SK-N-SH treated with all-trans-retinoic acid at 6 μM for 48 hours (cell line): ENCODE measurements at regions not wholly inside any gene's neighbourhood (a gene's known extent, or its start where the extent isn't known, plus 50 kb on each side); places are given as distances from the start of the nearest gene placed in this dataset.

Experiments used
- ATAC-seq: fragments of 200-7000 bp; cut with Tn5 transposase; 3 replicates; pipeline ENCODE4 v1.9.1; 2020; ENCODE audit warnings: mild to moderate bottlenecking, moderate library complexity
- ARNTL ChIP-seq: fragments of 450-650 bp; formaldehyde crosslinking; IDR thresholded peaks from 2 replicates; pipeline ENCODE4 v1.5.0; 2020; ENCODE audit warnings: low read depth, mild to moderate bottlenecking, moderate library complexity, borderline replicate concordance
- BACH2 ChIP-seq: fragments of 250-450 bp; sonication (Bioruptor Pico); IDR thresholded peaks from 2 replicates; pipeline ENCODE4 v1.9.0; 2021; ENCODE audit warnings: mild to moderate bottlenecking, borderline replicate concordance
- CREB5 ChIP-seq: fragments of 250-450 bp; sonication (Bioruptor Pico); IDR thresholded peaks from 2 replicates; pipeline ENCODE4 v1.5.1; 2020; ENCODE audit warnings: low read depth, mild to moderate bottlenecking, moderate library complexity
- CSDC2 ChIP-seq: fragments of 250-450 bp; sonication (Bioruptor Pico); IDR thresholded peaks from 2 replicates; pipeline ENCODE4 v1.5.0; 2020; ENCODE audit warnings: mild to moderate bottlenecking, moderate library complexity
- CSRNP3 ChIP-seq: fragments of 250-450 bp; sonication (Bioruptor Pico); IDR thresholded peaks from 2 replicates; pipeline ENCODE4 v1.5.1; 2021; ENCODE audit warnings: mild to moderate bottlenecking, moderate library complexity
- ESRRG ChIP-seq: fragments of 250-450 bp; sonication (Bioruptor Pico); IDR thresholded peaks from 2 replicates; pipeline ENCODE4 v1.6.1; 2021; ENCODE audit warnings: mild to moderate bottlenecking
- GLIS3 ChIP-seq: fragments of 250-450 bp; sonication (Bioruptor Pico); IDR thresholded peaks from 2 replicates; pipeline ENCODE4 v1.5.0; 2020; ENCODE audit warnings: mild to moderate bottlenecking, moderate library complexity
- ISL1 ChIP-seq: fragments of 250-450 bp; sonication (Bioruptor Pico); IDR thresholded peaks from 2 replicates; pipeline ENCODE4 v2.1.2; 2022; ENCODE audit warnings: mild to moderate bottlenecking, moderate library complexity
- OSR1 ChIP-seq: fragments of 250-450 bp; sonication (Bioruptor Pico); IDR thresholded peaks from 2 replicates; pipeline ENCODE4 v1.8.0; 2022; ENCODE audit warnings: moderate library complexity, mild to moderate bottlenecking, inconsistent platforms
- PATZ1 ChIP-seq: fragments of 250-450 bp; sonication (Bioruptor Pico); IDR thresholded peaks from 2 replicates; pipeline ENCODE4 v1.8.0; 2020; ENCODE audit warnings: mild to moderate bottlenecking, moderate library complexity, borderline replicate concordance
- POU6F1 ChIP-seq: fragments of 250-450 bp; sonication (Bioruptor Pico); IDR thresholded peaks from 2 replicates; pipeline ENCODE4 v1.8.0; 2021; ENCODE audit warnings: low read depth, mild to moderate bottlenecking, moderate library complexity, borderline replicate concordance
- PPARA ChIP-seq: fragments of 250-450 bp; sonication (Bioruptor Pico); IDR thresholded peaks from 2 replicates; pipeline ENCODE4 v1.5.0; 2020; ENCODE audit warnings: mild to moderate bottlenecking, borderline replicate concordance
- RARB ChIP-seq: fragments of 250-450 bp; sonication (Bioruptor Pico); IDR thresholded peaks from 2 replicates; pipeline ENCODE4 v1.8.0; 2021; ENCODE audit warnings: mild to moderate bottlenecking, moderate library complexity
- SNAI2 ChIP-seq: fragments of 250-450 bp; sonication (Bioruptor Pico); IDR thresholded peaks from 2 replicates; pipeline ENCODE4 v1.5.0; 2020; ENCODE audit warnings: mild to moderate bottlenecking, moderate library complexity
- TCF4 ChIP-seq: fragments of 250-450 bp; sonication (Bioruptor Pico); IDR thresholded peaks from 2 replicates; pipeline ENCODE4 v1.8.0; 2021; ENCODE audit warnings: mild to moderate bottlenecking, moderate library complexity, borderline replicate concordance
- TOX ChIP-seq: fragments of 250-450 bp; sonication (Bioruptor Pico); IDR thresholded peaks from 2 replicates; pipeline ENCODE4 v1.8.0; 2021; ENCODE audit warnings: mild to moderate bottlenecking, moderate library complexity, borderline replicate concordance
- TSHZ2 ChIP-seq: fragments of 250-450 bp; sonication (Bioruptor Pico); IDR thresholded peaks from 2 replicates; pipeline ENCODE4 v1.5.0; 2020; ENCODE audit warnings: mild to moderate bottlenecking, moderate library complexity
- ZC3H10 ChIP-seq: fragments of 250-450 bp; sonication (Bioruptor Pico); IDR thresholded peaks from 2 replicates; pipeline ENCODE4 v1.5.1; 2021; ENCODE audit warnings: mild to moderate bottlenecking, moderate library complexity
- ZFP3 ChIP-seq: fragments of 250-450 bp; sonication (Bioruptor Pico); IDR thresholded peaks from 2 replicates; pipeline ENCODE4 v1.5.0; 2020; ENCODE audit warnings: mild to moderate bottlenecking, moderate library complexity
- ZFP30 ChIP-seq: fragments of 450-650 bp; formaldehyde crosslinking; IDR thresholded peaks from 2 replicates; pipeline ENCODE4 v1.5.0; 2022; ENCODE audit warnings: mild to moderate bottlenecking, moderate library complexity
- ZNF565 ChIP-seq: fragments of 450-650 bp; formaldehyde crosslinking; conservative IDR thresholded peaks from 2 replicates; pipeline ENCODE4 v1.5.0; 2020; ENCODE audit warnings: low read depth, mild to moderate bottlenecking, moderate library complexity
- ZNF70 ChIP-seq: fragments of 450-650 bp; formaldehyde crosslinking; IDR thresholded peaks from 2 replicates; pipeline ENCODE4 v1.5.0; 2020; ENCODE audit warnings: mild to moderate bottlenecking, moderate library complexity
- ZNF8 ChIP-seq: fragments of 450-650 bp; formaldehyde crosslinking; IDR thresholded peaks from 2 replicates; pipeline ENCODE4 v1.5.0; 2020; ENCODE audit warnings: mild to moderate bottlenecking, moderate library complexity

GRCh38 chr4:159543831-159544230, 441.0 kb downstream of the RAPGEF2 start (continued):
- no peak for TF ChIP-seq TSHZ2
- TF ChIP-seq ISL1: no peak
- no peak for TF ChIP-seq TOX (CRISPR knock-in tag)
- no peak for TF ChIP-seq SNAI2 (CRISPR knock-in tag)
- no peak for TF ChIP-seq ZC3H10 (CRISPR knock-in tag)
- no peak for TF ChIP-seq PPARA (CRISPR knock-in tag)
- no peak for TF ChIP-seq PATZ1
- no peak for TF ChIP-seq CSDC2 (CRISPR knock-in tag)
- TF ChIP-seq GLIS3: no peak

GRCh38 chr4:159545556-159545955, 442.7 kb downstream of the RAPGEF2 start:
- no peak for TF ChIP-seq ZNF565 (CRISPR knock-in tag)
- no peak for TF ChIP-seq OSR1 (CRISPR knock-in tag)
- no peak for TF ChIP-seq ZNF8 (CRISPR knock-in tag)
- no peak for TF ChIP-seq ESRRG (CRISPR knock-in tag)
- no peak for TF ChIP-seq PPARA (CRISPR knock-in tag)
- TF ChIP-seq ZNF70 (CRISPR knock-in tag): no peak
- no peak for TF ChIP-seq TOX (CRISPR knock-in tag)
- TF ChIP-seq CSDC2 (CRISPR knock-in tag): no peak
- TF ChIP-seq SNAI2 (CRISPR knock-in tag): no peak

GRCh38 chr4:159547645-159548308, 444.9 kb downstream of the RAPGEF2 start:
- no peak; the same call in 2 of the 3 replicates for ATAC-seq
- TF ChIP-seq SNAI2 (CRISPR knock-in tag): 0 out of 2 replicates have a peak, but pooled peaks have one; percentile 17
- no peak for TF ChIP-seq PATZ1
- TF ChIP-seq CREB5 (CRISPR knock-in tag): no peak; the same call in 1 of the 2 replicates
- TF ChIP-seq BACH2 (CRISPR knock-in tag): no peak
- TF ChIP-seq ISL1: peak; percentile 64
- TF ChIP-seq TOX (CRISPR knock-in tag): no peak
- TF ChIP-seq ZFP30 (CRISPR knock-in tag): no peak
- no peak for TF ChIP-seq ZNF565 (CRISPR knock-in tag)
- peak; percentile 95 for TF ChIP-seq TCF4 (CRISPR knock-in tag)
- no peak for TF ChIP-seq ZC3H10 (CRISPR knock-in tag)
- TF ChIP-seq RARB (CRISPR knock-in tag): no peak
- TF ChIP-seq GLIS3: no peak; the same call in 1 of the 2 replicates
- TF ChIP-seq ESRRG (CRISPR knock-in tag): no peak
- TF ChIP-seq ARNTL (CRISPR knock-in tag): no peak
- peak; percentile 36; the same call in 1 of the 2 replicates for TF ChIP-seq CSRNP3 (CRISPR knock-in tag)
- no peak for TF ChIP-seq ZFP3 (CRISPR knock-in tag)
- TF ChIP-seq ZNF70 (CRISPR knock-in tag): no peak; the same call in 1 of the 2 replicates
- TF ChIP-seq ZNF8 (CRISPR knock-in tag): no peak
- TF ChIP-seq POU6F1 (CRISPR knock-in tag): no peak; the same call in 1 of the 2 replicates

More at GRCh38 chr4:159545556-159545955, 442.7 kb downstream of the RAPGEF2 start:
- ATAC-seq: no peak
